ENCODE measurements at regions not wholly inside any gene's neighbourhood (a gene's known extent, or its start where the extent isn't known, plus 50 kb on each side); places are given as distances from the start of the nearest gene placed in this dataset.

GRCh38 chr5:174998131-174998730 is 273.8 kb downstream of the MSX2 start:
- TF ChIP-seq POU6F1 (CRISPR knock-in tag; IDR thresholded peaks at IDR 0.05; ENCODE audit: borderline replicate concordance, low read depth) (no peak), PPARA (CRISPR knock-in tag; IDR thresholded peaks at IDR 0.05; ENCODE audit: borderline replicate concordance) (no peak), ISL1 (CRISPR knock-in tag; IDR thresholded peaks at IDR 0.05) (no peak), ZFP3 (CRISPR knock-in tag; IDR thresholded peaks at IDR 0.05) (no peak)
